ENCODE measurements at regions not wholly inside any gene's neighbourhood (a gene's known extent, or its start where the extent isn't known, plus 50 kb on each side); places are given as distances from the start of the nearest gene placed in this dataset.
"Not testable (repeated sequence)": the region's sequence is repeated elsewhere in the genome, so short reads cannot be mapped to it uniquely, and the experiment has no call there.

GRCh38 chr2:176947754-176948153, 264.8 kb upstream of the HNRNPA3 start:
- intact Hi-C loops (cut with DNase I) = no loop called here
- DNase-seq (ENCODE audit: low spot score) = no peak

GRCh38 chr2:176951218-176951617, 261.4 kb upstream of the HNRNPA3 start:
- intact Hi-C loops (cut with DNase I) = not testable (repeated sequence)

GRCh38 chr2:176956791-176957190, 255.8 kb upstream of the HNRNPA3 start:
- DNase-seq (ENCODE audit: low spot score) = no peak
- intact Hi-C loops (cut with DNase I) = no loop called here

More at GRCh38 chr2:176951218-176951617, 261.4 kb upstream of the HNRNPA3 start:
- not testable (repeated sequence) for DNase-seq (ENCODE audit: low spot score)

- no peak for DNase-seq (ENCODE audit: low spot score)
- intact Hi-C loops (cut with DNase I) = no loop called here
Observed at GRCh38 chr2:176959614-176960013, 253.0 kb upstream of the HNRNPA3 start.

GRCh38 chr2:176960061-176960460, 252.5 kb upstream of the HNRNPA3 start:
- DNase-seq (ENCODE audit: low spot score) = no peak
- intact Hi-C loops (cut with DNase I) = no loop called here

GRCh38 chr2:176960736-176961520, 251.7 kb upstream of the HNRNPA3 start:
- DNase-seq (ENCODE audit: low spot score) = no peak
- intact Hi-C loops (cut with DNase I) = no loop called here

GRCh38 chr2:176961775-176962619, 250.6 kb upstream of the HNRNPA3 start:
- intact Hi-C loops (cut with DNase I) = no loop called here

DNA sequence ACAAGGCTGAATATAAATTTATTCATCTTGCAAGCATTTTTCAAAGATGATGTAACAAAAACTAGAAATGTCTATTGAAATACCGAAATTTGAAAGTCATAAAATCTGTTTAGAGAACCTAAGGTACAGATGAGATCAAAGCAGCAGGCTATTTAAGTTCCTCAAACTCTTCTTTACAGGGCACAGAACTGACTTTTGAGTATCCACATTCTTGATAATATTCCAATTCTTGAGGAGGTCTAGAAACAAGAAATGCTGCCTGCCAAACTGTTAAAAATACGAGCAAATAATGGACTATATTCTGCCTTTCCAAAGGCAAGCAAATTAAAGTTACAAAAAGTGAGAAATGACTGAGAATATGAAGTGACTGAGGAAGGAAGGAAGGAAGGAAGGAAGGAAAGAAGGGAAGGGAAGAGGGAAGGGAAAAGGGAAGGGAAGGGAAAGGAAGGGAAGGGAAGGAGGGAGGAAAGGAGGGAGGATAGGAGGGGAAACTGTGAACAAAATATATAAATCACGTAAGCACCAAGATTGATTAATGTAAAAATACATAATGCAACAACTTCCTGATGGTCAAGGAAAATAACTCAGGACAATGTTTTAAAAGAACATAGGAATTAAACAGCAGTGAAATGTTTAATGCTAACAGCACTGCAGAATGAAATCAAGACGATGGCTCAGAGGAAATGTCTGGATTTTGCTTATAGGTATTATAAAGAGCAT, 248.9 kb upstream of the HNRNPA3 start:
- DNase-seq (ENCODE audit: low spot score) = no peak
- intact Hi-C loops (cut with DNase I) = no loop called here

More at GRCh38 chr2:176961775-176962619, 250.6 kb upstream of the HNRNPA3 start:
- DNase-seq (ENCODE audit: low spot score) = no peak

DNA sequence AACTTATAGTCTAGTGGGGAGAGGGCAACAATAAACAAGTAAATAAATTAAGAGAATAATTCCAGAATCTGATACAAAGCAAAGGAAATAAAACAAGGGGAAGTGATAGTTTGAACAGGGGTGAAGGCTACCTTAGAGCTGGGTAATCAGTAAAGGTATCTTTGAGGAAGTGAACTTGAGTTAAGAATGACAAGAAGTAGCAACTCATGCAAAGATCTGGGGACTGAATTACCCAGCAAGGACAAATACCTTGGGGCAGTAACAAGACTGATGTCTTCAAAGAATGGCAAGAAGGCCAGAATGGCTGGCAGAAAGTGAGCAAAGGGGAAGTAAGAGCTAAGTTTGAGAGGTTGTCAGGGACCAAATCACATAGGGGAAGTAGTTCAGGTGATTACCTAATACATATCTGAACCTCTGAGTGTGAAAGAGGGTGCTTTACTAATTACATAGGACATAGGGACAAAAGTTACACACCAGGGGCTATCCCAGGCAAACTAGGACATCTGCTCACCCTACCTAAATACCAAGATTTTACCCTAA, 244.6 kb upstream of the HNRNPA3 start:
- DNase-seq (ENCODE audit: low spot score) = no peak
- intact Hi-C loops (cut with DNase I) = no loop called here

GRCh38 chr2:176969642-176970359, 242.8 kb upstream of the HNRNPA3 start:
- intact Hi-C loops (cut with DNase I) = no loop called here
- DNase-seq (ENCODE audit: low spot score) = no peak

DNA sequence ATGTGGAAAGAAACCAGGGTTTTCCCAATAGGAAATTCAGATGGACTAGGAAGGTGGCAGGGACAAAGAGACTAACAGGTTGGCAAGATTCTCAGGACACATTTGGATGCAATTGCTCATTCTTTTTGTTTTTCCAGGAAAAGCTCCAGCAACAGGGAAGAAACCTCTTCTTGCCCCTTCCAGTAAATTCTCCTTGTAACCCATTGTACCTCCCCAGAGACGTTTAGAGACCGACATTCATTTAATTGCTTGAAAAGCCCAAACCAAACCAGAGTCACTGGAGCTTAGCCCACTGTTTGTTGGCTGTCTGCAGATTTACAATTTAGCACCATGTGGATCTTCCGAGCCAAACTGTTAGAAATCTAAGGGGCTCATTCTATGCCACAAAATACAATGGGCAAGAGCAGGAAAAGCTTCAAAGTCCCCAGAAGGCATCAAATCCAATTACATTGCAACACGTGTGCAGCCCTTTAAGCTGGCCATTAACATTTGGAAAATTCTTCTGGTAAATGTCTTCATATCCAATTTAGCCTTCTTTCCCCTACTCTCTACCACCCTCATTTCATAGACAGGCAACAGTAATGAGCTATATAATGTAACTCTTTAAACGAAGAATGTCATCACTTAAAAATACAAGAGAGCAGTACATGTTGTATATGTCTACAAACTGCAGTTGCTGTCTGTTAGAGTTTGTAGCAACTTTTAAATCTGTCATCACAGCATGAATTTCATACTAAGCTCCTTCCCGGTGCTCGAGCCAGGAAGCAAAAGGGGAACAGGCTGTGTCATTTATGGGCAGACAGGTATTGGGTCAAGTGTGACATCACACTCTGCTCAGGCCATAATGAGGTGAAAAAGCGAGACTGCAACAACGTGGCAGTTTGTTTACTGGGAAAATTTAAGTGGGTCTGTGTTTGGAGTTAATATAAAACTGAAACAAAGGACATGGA, 235.6 kb upstream of the HNRNPA3 start:
- intact Hi-C loops (cut with DNase I) = no loop called here
- DNase-seq (ENCODE audit: low spot score) = no peak

- no peak for DNase-seq (ENCODE audit: low spot score)
- intact Hi-C loops (cut with DNase I) = no loop called here
Observed at GRCh38 chr2:176978921-176979320, 233.7 kb upstream of the HNRNPA3 start.

DNA sequence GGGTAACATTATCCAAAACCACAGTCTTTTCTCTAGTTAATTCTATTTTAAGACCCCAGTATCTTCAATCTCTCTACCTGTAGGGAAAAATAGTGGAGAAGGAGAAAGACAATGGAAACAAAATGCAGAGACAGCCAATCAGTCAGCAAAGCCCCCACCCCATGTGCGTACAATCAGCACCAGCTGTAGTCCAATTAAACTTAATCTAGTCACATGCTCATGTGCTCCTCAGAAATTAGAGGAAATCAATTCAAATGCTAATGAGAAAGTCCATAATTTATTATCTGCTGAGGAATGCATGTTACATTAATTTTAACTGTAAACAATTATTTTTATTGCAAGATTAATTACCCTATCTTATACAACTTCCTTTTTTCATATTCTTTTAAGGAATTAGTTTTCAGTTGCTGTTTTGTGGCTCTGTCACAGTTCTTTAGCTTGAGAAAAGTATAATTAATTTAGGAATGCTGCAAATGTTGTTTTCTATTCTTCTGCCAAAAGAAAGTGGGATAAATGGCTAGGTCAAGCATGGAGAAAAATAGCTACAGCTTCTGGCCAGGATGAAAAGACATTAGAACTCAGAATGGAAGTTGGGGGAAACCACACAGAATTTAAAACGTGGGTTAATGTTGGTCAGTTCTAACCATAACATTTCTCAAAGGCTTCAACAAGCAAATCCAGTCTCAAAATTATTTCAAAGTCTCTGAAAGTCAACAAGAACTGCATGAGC, 232.4 kb upstream of the HNRNPA3 start:
- intact Hi-C loops (cut with DNase I) = no loop called here
- DNase-seq (ENCODE audit: low spot score) = no peak

DNA sequence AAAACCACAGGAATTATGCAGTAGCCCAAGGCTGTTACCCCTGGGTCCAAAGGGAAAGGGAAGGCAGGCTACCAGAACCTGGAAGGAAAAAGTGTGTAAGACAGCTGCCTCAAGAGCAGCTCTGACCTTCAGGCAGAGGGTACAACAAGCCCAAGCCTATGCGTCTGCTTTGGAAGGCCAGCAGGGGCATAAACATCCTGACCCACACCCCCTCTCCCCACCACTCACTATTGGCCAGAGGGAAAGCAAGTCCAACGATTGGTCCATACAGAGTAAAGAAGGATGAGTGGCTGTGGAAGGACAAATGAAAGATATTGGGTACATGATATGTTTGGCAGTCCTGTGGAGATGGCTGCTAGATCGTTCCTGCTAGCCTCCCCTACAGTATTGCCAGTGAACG, 227.6 kb upstream of the HNRNPA3 start:
- DNase-seq (ENCODE audit: low spot score) = no peak
- intact Hi-C loops (cut with DNase I) = no loop called here

GRCh38 chr2:176985871-176986270, 226.7 kb upstream of the HNRNPA3 start:
- no peak for DNase-seq (ENCODE audit: low spot score)
- intact Hi-C loops (cut with DNase I) = no loop called here

DNA sequence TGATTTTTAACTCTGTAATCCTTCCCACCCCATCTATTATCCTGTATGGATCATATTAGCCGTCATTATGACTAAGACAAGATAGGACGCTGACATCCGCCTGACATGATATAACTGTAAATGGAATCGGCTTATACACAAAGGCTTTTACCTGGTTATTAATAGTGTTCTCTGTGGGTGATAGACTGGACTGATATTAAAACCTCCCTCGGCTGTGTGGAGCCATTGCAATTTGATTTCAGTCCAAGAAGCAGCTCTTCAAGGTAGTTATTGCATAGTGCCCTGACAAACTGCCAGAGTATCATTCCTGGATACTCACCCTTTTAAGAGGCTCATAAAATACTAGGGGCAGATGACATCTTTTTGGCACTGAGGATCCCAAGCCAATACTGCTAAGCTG, 226.1 kb upstream of the HNRNPA3 start:
- no peak for DNase-seq (ENCODE audit: low spot score)
- intact Hi-C loops (cut with DNase I) = no loop called here

GRCh38 chr2:176991411-176991810, 221.2 kb upstream of the HNRNPA3 start:
- DNase-seq (ENCODE audit: low spot score) = no peak
- intact Hi-C loops (cut with DNase I) = no loop called here

All from cardiac septum (tissue), 1 donor.